ENCODE measurements at regions not wholly inside any gene's neighbourhood (a gene's known extent, or its start where the extent isn't known, plus 50 kb on each side); places are given as distances from the start of the nearest gene placed in this dataset.
A peak's percentile ranks its signal among the peaks of the same experiment; 100 is the strongest.
"Not testable (repeated sequence)": the region's sequence is repeated elsewhere in the genome, so short reads cannot be mapped to it uniquely, and the experiment has no call there.

- H3K4me3 ChIP-seq (ENCODE audit: low read depth, low read length), result no peak overlapping the region
- H3K27me3 ChIP-seq (replicated peaks), result peaks cover 1% of the 10 kb centered on the region
- no peak overlapping the region for H3K27ac ChIP-seq
- H3K36me3 ChIP-seq (replicated peaks), result no peaks in the 10 kb centered on the region
- DNase-seq, result no peak
- in situ Hi-C loops (cut with HindIII; ENCODE audit: low pct_ligation_motif_present, low sequenced_read_pairs), result no loop called here
- no peak for TF ChIP-seq CTCF (IDR thresholded peaks at IDR 0.05; ENCODE audit: low read depth, low read length, missing control alignments)
These were observed 124.7 kb downstream of the NPIPB5 start for GRCh38 chr16:22635357-22635761.

- in situ Hi-C loops (cut with HindIII; ENCODE audit: low pct_ligation_motif_present, low sequenced_read_pairs), result no loop called here
These were observed 125.1 kb downstream of the NPIPB5 start for GRCh38 chr16:22635801-22636200.

GRCh38 chr16:22638393-22639206 is 127.9 kb downstream of the NPIPB5 start:
- H3K36me3 ChIP-seq (replicated peaks), result no peaks in the 10 kb centered on the region
- in situ Hi-C loops (cut with HindIII; ENCODE audit: low pct_ligation_motif_present, low sequenced_read_pairs), result no loop called here
- no peak for DNase-seq
- H3K27ac ChIP-seq, result no peak overlapping the region
- H3K4me3 ChIP-seq (ENCODE audit: low read depth, low read length), result no peak overlapping the region
- peaks cover 1% of the 10 kb centered on the region for H3K27me3 ChIP-seq (replicated peaks)
- no peak for TF ChIP-seq CTCF (IDR thresholded peaks at IDR 0.05; ENCODE audit: low read depth, low read length, missing control alignments)

More at GRCh38 chr16:22635801-22636200, 125.1 kb downstream of the NPIPB5 start:
- no peak for DNase-seq
- no peak for TF ChIP-seq CTCF (IDR thresholded peaks at IDR 0.05; ENCODE audit: low read depth, low read length, missing control alignments)
- Histone ChIP-seq H3K27ac (no peak overlapping the region), H3K36me3 (replicated peaks) (no peaks in the 10 kb centered on the region), H3K27me3 (replicated peaks) (peaks cover 1% of the 10 kb centered on the region), H3K4me3 (ENCODE audit: low read depth, low read length) (no peak overlapping the region)

GRCh38 chr16:22641131-22641628 is 130.5 kb downstream of the NPIPB5 start:
- Histone ChIP-seq H3K27ac (no peak overlapping the region), H3K27me3 (replicated peaks) (peaks cover 6% of the 10 kb centered on the region), H3K36me3 (replicated peaks) (no peaks in the 10 kb centered on the region), H3K4me3 (ENCODE audit: low read depth, low read length) (no peak overlapping the region)
- peak; percentile 65 for DNase-seq
- in situ Hi-C loops (cut with HindIII; ENCODE audit: low pct_ligation_motif_present, low sequenced_read_pairs), result no loop called here
- no peak for TF ChIP-seq CTCF (IDR thresholded peaks at IDR 0.05; ENCODE audit: low read depth, low read length, missing control alignments)

- Histone ChIP-seq H3K36me3 (replicated peaks) (no peaks in the 10 kb centered on the region), H3K4me3 (ENCODE audit: low read depth, low read length) (no peak overlapping the region), H3K27me3 (replicated peaks) (peaks cover 6% of the 10 kb centered on the region), H3K27ac (no peak overlapping the region)
- DNase-seq, result no peak
- no peak for TF ChIP-seq CTCF (IDR thresholded peaks at IDR 0.05; ENCODE audit: low read depth, low read length, missing control alignments)
- in situ Hi-C loops (cut with HindIII; ENCODE audit: low pct_ligation_motif_present, low sequenced_read_pairs), result no loop called here
These were observed 131.9 kb downstream of the NPIPB5 start for GRCh38 chr16:22642416-22643088.

- DNase-seq; H3K27me3 ChIP-seq (replicated peaks); H3K36me3 ChIP-seq (replicated peaks); H3K4me3 ChIP-seq (ENCODE audit: low read depth, low read length); in situ Hi-C loops (cut with HindIII; ENCODE audit: low pct_ligation_motif_present, low sequenced_read_pairs); H3K27ac ChIP-seq: not testable (repeated sequence)
These were observed 132.5 kb downstream of the NPIPB5 start for GRCh38 chr16:22643203-22643602.
